ENCODE measurements at regions not wholly inside any gene's neighbourhood (a gene's known extent, or its start where the extent isn't known, plus 50 kb on each side); places are given as distances from the start of the nearest gene placed in this dataset.
"Not testable (repeated sequence)": the region's sequence is repeated elsewhere in the genome, so short reads cannot be mapped to it uniquely, and the experiment has no call there.

DNA sequence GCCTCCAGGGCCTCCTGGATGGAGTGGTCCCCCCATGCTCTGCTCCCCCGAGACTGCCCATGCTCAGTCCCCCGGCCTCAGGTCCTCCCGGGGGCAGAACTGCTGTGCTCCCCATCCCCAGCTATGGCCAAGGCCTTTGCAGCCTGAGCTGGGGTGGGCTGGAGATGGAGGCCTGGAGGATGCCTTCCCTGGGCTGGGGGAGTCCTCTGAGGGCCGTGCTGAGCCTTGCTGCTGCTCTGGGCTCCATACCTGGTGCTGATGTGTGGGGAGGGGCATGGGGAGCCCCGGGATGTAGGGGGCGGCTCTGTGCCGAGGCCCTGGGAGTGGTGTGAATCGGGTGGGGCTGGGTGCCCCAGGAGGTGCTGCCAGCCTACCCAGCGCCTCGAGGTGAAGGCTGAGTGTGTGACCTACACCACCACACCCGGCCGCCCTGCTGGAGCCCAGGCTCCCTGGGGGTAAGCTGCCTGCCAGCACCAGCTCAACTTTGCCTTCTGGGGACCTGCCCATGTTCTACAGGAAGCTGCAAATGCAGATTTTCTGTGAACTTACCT, 109.5 kb downstream of the UNCX start:
- no peak for DNase-seq (ENCODE audit: low read depth)

DNA sequence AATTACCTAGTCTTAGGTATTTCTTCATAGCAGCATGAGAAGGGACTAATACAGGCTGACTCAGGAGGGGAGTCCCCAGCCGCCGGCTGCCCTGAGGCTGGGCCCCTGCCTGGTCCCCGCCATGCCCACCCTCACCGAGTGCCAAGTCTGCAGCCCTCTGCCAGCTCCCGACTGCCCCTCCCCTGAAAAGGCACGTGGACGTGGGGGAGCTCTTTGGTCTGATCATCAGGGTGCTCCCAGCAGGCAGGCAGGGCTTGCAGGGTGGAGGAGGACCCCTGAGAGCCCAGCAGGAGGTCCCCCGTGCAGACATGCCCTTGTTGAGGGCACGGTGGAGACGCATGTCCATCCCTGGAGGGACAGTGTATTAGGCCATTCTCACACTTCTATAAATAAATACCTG, 110.9 kb downstream of the UNCX start:
- DNase-seq (ENCODE audit: low read depth): no peak

DNA sequence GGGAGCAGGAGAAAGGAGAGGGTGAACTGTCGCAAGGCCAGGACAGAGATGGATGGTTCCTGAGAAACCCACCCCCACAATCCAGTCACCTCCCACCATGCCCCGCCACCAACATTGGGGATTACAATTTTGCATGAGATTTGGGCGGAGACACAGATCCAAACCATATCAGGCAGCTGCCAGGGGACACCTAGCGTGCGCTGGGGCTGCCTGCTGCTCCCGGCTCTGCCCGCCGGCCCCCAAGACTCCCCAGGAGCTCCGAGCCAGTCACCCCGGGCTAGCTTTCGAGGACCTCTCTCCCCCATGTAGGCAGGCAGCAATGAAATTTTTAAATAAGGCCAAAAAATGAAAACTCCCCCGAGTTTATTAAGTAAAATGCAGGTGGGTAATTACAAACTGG, 111.7 kb downstream of the UNCX start:
- DNase-seq (ENCODE audit: low read depth): no peak

DNA sequence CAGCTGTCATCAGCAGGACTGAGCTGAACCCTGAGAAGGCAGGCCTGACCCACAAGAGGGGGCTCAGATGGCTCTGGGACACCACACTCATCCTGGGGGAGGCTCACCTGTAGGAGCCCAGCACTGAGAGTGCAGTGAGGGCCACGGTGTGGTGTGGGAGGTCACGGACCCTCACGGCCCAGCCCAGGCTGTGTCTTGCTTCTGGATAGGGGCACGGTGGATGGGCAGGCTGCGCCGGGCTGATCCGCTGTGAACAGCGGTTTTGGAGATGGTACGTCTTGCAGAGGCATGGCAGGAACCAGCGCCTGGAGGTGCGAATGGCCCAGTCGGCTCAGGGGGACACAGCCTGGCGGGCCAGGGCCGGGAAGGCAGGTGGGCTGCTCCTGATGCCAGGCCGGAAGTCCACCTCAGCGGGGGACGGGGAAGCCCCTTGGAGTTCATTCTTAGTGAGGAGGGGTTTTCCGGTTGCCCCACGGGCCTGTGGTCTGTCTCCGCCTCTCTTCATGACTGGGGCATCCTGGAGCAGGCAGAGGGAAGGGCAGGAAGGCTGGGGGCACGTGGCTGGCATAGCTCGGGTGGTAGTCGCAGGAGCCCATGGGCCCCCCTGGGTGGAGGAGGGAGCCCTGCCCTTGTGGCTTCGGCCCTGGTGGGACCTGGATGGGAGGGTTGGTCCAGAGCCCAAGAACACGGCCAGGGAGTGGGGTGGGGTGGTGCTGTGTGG, 112.5 kb downstream of the UNCX start:
- DNase-seq (ENCODE audit: low read depth): no peak

GRCh38 chr7:1345796-1346755, 113.2 kb downstream of the MICALL2 start:
- DNase-seq (ENCODE audit: low read depth): no peak

GRCh38 chr7:1346851-1347250, 112.4 kb downstream of the MICALL2 start:
- no peak for DNase-seq (ENCODE audit: low read depth)

GRCh38 chr7:1348096-1348822, 111.0 kb downstream of the MICALL2 start:
- no peak for DNase-seq (ENCODE audit: low read depth)

GRCh38 chr7:1348823-1349335, 110.4 kb downstream of the MICALL2 start:
- DNase-seq (ENCODE audit: low read depth): no peak

DNA sequence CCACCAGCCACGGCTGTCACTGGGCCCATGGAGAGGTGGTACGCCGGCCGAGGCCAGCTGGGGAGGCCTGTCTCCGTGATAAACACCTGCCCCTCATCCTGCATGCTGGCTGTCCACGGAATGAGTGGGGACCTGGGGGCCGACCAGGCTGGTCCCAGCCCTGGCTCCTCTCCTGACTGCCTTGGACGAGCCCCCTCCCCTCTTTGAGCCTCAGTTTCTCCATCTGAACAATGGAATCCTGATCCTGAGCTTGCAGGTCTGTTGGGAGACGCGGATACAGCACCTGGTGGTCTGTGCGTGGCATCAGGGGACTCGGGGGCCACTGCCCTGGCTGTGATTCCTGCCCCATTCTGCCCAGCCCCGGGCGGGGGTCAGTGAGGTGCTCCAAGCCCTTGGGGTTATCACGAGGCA, 109.9 kb downstream of the MICALL2 start:
- no peak for DNase-seq (ENCODE audit: low read depth)

- no peak for DNase-seq (ENCODE audit: low read depth)
Measured at GRCh38 chr7:1351881-1352625, 107.2 kb downstream of the MICALL2 start.

DNA sequence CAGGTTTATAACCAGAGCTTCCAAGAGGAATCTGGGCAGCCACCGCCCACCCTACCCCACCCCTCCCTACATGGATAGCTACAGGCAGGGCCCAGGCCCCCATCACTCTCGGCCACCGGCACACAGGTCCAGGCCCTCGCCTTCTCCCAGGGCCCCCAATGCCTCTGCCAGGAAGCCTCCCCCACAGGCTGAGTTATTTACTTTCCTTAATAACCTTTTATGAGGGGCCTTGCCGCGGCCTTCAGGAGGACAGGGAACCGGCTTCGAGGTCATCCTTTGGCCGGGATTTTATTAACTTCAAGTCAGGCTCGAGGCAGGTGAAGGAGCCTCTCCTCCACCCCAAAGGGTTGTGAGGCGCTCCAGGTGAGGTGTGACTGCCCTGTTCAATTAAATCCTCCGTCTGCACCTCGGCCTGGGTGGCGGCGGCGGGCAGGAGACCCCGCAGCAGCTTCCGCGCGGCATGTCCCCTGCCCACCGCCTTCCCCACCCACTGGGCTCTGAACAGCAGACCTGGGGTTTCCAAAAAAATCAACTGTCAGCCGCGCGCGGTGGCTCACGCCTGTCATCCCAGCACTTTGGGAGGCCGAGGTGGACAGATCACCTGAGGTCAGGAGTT, 106.5 kb downstream of the MICALL2 start:
- DNase-seq (ENCODE audit: low read depth): no peak

DNA sequence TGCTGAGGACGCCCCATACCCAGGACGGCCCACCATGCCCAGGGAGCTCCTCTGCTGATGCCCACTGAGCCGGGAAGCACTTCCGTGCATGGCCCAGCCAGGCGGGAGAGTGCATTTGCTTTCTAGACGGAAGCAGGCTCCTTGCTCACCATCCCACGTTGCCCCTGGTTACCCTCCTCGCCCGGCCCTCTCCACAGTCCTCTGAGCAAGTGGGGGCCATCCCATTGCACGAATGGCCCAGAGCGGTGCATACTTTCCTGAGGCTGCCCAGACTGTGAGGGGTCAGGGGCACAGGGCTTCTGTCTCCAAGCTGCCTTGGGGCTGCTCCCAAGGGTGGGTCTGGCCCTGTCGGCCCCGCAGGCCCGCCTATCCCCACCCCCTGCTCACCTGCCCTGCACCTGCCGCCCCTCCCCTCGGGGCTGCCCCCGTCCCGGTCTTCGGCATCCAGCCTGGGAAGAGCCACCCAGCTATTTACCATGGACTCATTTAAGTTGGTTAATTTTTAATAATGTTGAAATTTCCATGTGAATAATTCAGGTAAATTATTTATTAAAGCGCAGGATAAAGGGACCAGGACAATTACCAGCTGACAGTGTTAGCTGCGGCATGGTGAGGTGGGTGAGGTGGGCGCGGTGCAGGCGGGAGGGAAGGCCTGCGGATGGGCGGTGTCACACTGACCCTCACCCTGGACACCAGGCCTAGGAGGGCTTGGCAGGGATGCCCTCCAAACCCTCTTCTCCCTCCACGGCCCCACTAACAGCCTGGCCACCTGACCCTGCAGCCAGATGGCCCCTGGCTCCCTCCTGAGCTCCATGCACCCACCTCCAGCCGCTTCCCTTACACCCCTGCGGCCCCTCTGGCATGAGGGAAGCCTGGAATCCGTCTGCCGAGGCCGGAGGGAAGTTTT, 104.4 kb downstream of the MICALL2 start:
- no peak for DNase-seq (ENCODE audit: low read depth)

GRCh38 chr7:1355568-1356340, 103.5 kb downstream of the MICALL2 start:
- DNase-seq (ENCODE audit: low read depth): no peak

- DNase-seq (ENCODE audit: low read depth): not testable (repeated sequence)
Measured at GRCh38 chr7:1356853-1357252, 102.4 kb downstream of the MICALL2 start.

DNA sequence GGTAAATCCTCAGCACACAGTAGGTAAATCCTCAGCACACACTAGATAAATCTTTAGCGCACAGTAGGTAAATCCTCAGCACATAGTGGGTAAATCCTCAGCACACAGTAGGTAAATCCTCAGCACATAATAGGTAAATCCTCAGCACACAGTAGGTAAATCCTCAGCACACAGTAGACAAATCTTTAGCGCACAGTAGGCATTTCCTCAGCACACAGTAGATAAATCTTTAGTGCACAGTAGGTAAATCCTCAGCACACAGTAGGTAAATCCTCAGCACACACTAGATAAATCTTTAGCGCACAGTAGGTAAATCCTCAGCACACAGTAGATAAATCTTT, 102.0 kb downstream of the MICALL2 start:
- DNase-seq (ENCODE audit: low read depth): not testable (repeated sequence)

GRCh38 chr7:1357601-1358271, 101.5 kb downstream of the MICALL2 start:
- DNase-seq (ENCODE audit: low read depth): peak; percentile 13

- no peak for DNase-seq (ENCODE audit: low read depth)
Measured at GRCh38 chr7:1358376-1359050, 100.8 kb downstream of the MICALL2 start.

DNA sequence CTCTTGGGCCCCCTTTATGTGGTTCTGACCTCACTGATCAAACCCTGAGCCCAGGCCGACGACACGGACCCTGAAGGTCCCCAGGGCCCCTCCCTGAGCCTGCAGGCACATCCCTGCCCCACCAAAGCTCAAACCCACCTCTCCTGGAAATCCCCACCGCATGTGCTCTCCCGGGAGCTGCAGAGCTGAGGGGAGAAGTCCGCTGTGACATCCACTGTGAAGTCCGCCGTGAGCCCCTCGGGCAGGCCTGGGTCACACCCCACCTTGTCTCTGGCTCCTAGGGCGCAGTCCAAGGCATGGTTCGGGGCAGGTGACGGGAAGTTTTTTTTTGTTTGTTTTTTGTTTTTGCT, 100.2 kb downstream of the MICALL2 start:
- no peak for DNase-seq (ENCODE audit: low read depth)

Measured in activated T-cell treated with anti-CD3 and anti-CD28 coated beads for 48 hours (primary cell).